Gastroesophageal sphincter (tissue), 3 donors: ENCODE measurements at regions not wholly inside any gene's neighbourhood (a gene's known extent, or its start where the extent isn't known, plus 50 kb on each side); places are given as distances from the start of the nearest gene placed in this dataset.

ENCODE experiments used
- POLR2AphosphoS5 ChIP-seq: sonication (generic); formaldehyde crosslinking; IDR thresholded peaks from one replicate; pipeline ENCODE4 v1.6.1; 2017; ENCODE audit warnings: antibody characterized with exemption
- TF ChIP-seq, protein P1 (sequence below), 4 experiments: fragments of 200-600 bp in 2 of 4; fragments of 450-650 bp in 2 of 4; sonication (generic) in 1 of 4; IDR thresholded peaks; one replicate each; pipeline ENCODE4 v1.5.1; 2017 to 2019; ENCODE audit warnings: antibody characterized with exemption in 4 of 4, mild to moderate bottlenecking in 2 of 4, moderate library complexity in 2 of 4

- TF ChIP-seq, protein P1, sequence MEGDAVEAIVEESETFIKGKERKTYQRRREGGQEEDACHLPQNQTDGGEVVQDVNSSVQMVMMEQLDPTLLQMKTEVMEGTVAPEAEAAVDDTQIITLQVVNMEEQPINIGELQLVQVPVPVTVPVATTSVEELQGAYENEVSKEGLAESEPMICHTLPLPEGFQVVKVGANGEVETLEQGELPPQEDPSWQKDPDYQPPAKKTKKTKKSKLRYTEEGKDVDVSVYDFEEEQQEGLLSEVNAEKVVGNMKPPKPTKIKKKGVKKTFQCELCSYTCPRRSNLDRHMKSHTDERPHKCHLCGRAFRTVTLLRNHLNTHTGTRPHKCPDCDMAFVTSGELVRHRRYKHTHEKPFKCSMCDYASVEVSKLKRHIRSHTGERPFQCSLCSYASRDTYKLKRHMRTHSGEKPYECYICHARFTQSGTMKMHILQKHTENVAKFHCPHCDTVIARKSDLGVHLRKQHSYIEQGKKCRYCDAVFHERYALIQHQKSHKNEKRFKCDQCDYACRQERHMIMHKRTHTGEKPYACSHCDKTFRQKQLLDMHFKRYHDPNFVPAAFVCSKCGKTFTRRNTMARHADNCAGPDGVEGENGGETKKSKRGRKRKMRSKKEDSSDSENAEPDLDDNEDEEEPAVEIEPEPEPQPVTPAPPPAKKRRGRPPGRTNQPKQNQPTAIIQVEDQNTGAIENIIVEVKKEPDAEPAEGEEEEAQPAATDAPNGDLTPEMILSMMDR (IDR thresholded peaks at IDR 0.05) = no peak
- TF ChIP-seq POLR2AphosphoS5 = no peak
Measured at GRCh38 chr12:59431266-59431665, 164.6 kb upstream of the SLC16A7 start.
